Pancreas (tissue), 10 donors: ENCODE measurements at regions not wholly inside any gene's neighbourhood (a gene's known extent, or its start where the extent isn't known, plus 50 kb on each side); places are given as distances from the start of the nearest gene placed in this dataset.

Experiments used
- ATAC-seq, 4 donors: fragments of 200-7000 bp; cut with Tn5 transposase; one replicate each; pipeline versions ENCODE4 v1.8.0 to v1.9.1; 2020; ENCODE audit warnings: mild to moderate bottlenecking in 4 of 4, moderate library complexity in 4 of 4
- DNase-seq, 6 donors: peaks; one replicate each; pipeline ENCODE4 v3.0.0-alpha.2; 2020
- FAIRE-seq: peaks from 2 replicates; lab custom pipeline; 2012; peaks lifted over from hg19 to GRCh38; lab: Jason Lieb, UNC
- H3K27ac ChIP-seq, 4 donors: fragments of 200-600 bp; sonication (generic); 1 replicate in 3 of 4; 2 replicates in 1 of 4; pipeline versions ENCODE4 v1.5.0 to v1.8.0; 2020
- H3K27me3 ChIP-seq, 4 donors: fragments of 200-600 bp; one replicate each; pipeline ENCODE4 v1.8.0; 2021
- H3K36me3 ChIP-seq, 3 donors: fragments of 200-600 bp; sonication (generic) in 1 of 3; one replicate each; pipeline versions ENCODE4 v1.5.0 to v1.8.0; 2020 to 2021
- H3K4me1 ChIP-seq, 3 donors: fragments of 200-600 bp; one replicate each; pipeline ENCODE4 v1.8.0; 2021
- H3K4me3 ChIP-seq, 4 donors: fragments of 200-600 bp; sonication (generic) in 2 of 4; one replicate each; pipeline versions ENCODE4 v1.5.0 to v1.8.0; 2020 to 2021
- H3K9me3 ChIP-seq, 4 donors: fragments of 200-600 bp; one replicate each; pipeline ENCODE4 v1.8.0; 2021
- WGBS, 2 donors: extraction: QIAGEN DNeasy Blood & Tissue Kit; methylation state at CpG; one replicate each; pipeline ENCODE4 v1.1.7; 2013; 5-methylcytosine and 5-hydroxymethylcytosine counted together
- intact Hi-C, 3 donors: fragments of 100-400 bp; cut with DNase I; formaldehyde crosslinking; loops; one replicate each; pipeline versions ENCODE4 v1.11.1 to v1.14.2; 2022
- TF ChIP-seq, protein P1 (sequence below), 4 donors: fragments of 200-600 bp; sonication (generic) in 3 of 4; IDR thresholded peaks; one replicate each; pipeline versions ENCODE4 v1.5.0 to v1.8.0; 2021; ENCODE audit warnings: antibody characterized with exemption in 4 of 4
- donor health status: healthy with polysubstance abuse.
- donor health status: DM: no; HTN: no; CAD: no; lungs with moderate emphysema.
- donor health status: DM: no; HTN: no; CAD: no.
- donor health status: control.
- donor health status: control.
- donor health status: Bipolar disorder and iron deficiency.
- donor health status: DM: yes; HTN: yes; CAD: no.
- donor health status: DM: no; HTN: no; CAD: no.
- donor health status: DM: no; HTN: no; CAD: no.
- donor health status: DM: yes; HTN: yes; CAD: no.

DNA sequence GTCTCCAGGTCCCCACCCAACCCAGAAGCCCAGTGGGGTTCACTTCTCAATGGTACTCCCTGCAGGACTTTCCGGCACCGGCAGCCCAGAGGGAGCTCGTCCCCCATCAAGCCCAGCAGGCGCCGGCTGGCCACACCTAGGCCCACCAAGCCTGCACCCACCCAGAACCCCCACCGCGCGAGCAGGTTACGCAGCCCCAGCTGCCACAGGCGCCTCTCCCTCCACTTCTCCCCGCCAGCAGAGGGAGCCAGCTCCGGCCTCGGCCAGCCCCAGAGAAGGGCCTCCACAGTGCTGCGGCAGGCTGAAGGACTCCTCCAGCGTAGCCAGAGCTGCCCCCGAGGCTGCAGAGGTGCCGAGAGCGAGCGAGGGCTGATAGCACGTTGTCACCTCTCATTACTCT is 722.3 kb downstream of the PLA2G4A start:
- no peaks in the 10 kb centered on the region for H3K36me3 ChIP-seq
- H3K4me1 ChIP-seq = no peaks in the 10 kb centered on the region
- H3K4me3 ChIP-seq = no peak overlapping the region
- DNase-seq (peak in 2 of 6 donors; percentile 12 to 50), ATAC-seq (no peak), FAIRE-seq (no peak)
- TF ChIP-seq, protein P1, sequence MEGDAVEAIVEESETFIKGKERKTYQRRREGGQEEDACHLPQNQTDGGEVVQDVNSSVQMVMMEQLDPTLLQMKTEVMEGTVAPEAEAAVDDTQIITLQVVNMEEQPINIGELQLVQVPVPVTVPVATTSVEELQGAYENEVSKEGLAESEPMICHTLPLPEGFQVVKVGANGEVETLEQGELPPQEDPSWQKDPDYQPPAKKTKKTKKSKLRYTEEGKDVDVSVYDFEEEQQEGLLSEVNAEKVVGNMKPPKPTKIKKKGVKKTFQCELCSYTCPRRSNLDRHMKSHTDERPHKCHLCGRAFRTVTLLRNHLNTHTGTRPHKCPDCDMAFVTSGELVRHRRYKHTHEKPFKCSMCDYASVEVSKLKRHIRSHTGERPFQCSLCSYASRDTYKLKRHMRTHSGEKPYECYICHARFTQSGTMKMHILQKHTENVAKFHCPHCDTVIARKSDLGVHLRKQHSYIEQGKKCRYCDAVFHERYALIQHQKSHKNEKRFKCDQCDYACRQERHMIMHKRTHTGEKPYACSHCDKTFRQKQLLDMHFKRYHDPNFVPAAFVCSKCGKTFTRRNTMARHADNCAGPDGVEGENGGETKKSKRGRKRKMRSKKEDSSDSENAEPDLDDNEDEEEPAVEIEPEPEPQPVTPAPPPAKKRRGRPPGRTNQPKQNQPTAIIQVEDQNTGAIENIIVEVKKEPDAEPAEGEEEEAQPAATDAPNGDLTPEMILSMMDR (IDR thresholded peaks at IDR 0.05) = no peak
- no peaks in the 10 kb centered on the region for H3K27me3 ChIP-seq
- intact Hi-C loops = no loop called here
- H3K9me3 ChIP-seq = no peaks in the 10 kb centered on the region
- no peak overlapping the region for H3K27ac ChIP-seq
- 90 to 95% methylated on average over 20 of the region's 20 CpGs for WGBS, 2 donors

DNA sequence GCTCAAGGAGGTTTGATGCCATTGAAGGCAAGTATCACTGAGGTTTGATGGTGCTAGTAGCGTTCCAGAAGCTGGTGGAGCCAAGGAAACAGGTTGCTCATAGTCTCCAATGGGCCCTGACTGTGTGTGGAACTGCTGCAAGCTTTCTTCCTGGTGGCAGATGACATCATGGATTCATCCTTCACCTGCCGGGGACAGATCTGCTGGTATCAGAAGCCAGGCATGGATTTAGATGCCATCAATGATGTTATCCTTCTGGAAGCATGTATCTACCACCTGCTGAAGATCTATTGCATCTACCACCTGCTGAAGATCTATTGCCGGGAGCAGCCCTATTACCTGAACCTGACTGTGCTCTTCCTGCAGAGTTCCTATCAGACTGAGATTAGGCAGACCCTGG is 734.4 kb downstream of the PLA2G4A start:
- H3K36me3 ChIP-seq = no peaks in the 10 kb centered on the region
- no peaks in the 10 kb centered on the region for H3K4me1 ChIP-seq
- intact Hi-C loops = no loop called here
- TF ChIP-seq, protein P1 (IDR thresholded peaks at IDR 0.05) = no peak
- no peak overlapping the region for H3K4me3 ChIP-seq
- WGBS, 2 donors = 60 to 69% methylated on average over 3 of the region's 3 CpGs
- ATAC-seq = no peak
- no peak for DNase-seq
- H3K9me3 ChIP-seq = no peaks in the 10 kb centered on the region
- peaks cover 0 to 2% (median 0%) of the 10 kb centered on the region in 4 donors for H3K27me3 ChIP-seq
- no peak overlapping the region for H3K27ac ChIP-seq
- FAIRE-seq = no peak

DNA sequence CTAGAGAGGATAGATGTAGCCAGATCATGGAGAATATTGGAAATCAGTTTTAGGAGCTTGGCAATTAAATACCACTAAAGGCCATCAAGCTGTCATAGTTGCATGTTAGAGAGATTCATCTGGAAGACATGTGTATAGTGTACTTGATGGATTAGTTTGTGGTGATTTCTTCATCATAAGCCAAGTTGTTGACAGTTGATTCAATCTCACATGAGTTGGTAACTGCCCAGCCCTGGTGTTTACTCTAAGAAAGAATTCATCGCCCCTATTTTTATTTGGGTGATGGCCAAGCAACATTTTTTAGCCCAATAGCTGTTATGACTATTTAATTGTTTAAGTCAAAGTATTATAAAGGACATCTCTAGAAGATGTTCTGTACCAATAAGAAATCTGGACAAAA is 737.6 kb downstream of the PLA2G4A start:
- no peaks in the 10 kb centered on the region for H3K4me1 ChIP-seq
- no peak overlapping the region for H3K27ac ChIP-seq
- no peak for ATAC-seq
- no peaks in the 10 kb centered on the region for H3K36me3 ChIP-seq
- TF ChIP-seq, protein P1 (IDR thresholded peaks at IDR 0.05) = no peak
- H3K4me3 ChIP-seq = no peak overlapping the region
- intact Hi-C loops = no loop called here
- peaks cover 0 to 2% (median 0%) of the 10 kb centered on the region in 4 donors for H3K27me3 ChIP-seq
- no peak for DNase-seq
- no peaks in the 10 kb centered on the region for H3K9me3 ChIP-seq
- no peak for FAIRE-seq
- 58 to 70% methylated on average over 1 of the region's 1 CpG for WGBS, 2 donors

DNA sequence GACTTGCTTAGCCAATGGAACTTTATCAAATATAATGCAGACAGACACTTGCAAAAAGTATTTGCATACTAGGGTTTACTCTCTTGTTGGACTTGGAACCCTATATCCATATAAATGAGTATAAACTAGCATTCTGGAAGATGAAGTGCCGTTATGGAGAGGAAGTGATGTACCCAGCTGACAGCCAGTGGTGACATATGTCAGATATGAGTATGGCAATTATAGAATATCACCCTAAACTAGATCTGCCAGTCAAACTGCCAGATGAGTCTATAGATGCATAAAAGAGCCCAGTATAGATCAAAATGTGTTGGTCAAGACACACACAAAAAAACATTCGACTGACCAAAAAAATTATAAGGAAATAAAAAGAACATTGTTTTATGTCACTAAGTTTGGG is 739.3 kb downstream of the PLA2G4A start:
- DNase-seq (no peak), FAIRE-seq (no peak), ATAC-seq (no peak)
- Histone ChIP-seq H3K9me3 (no peaks in the 10 kb centered on the region), H3K27ac (no peak overlapping the region), H3K36me3 (no peaks in the 10 kb centered on the region), H3K27me3 (peaks cover 0 to 2% (median 0%) of the 10 kb centered on the region in 4 donors), H3K4me1 (no peaks in the 10 kb centered on the region), H3K4me3 (no peak overlapping the region)
- TF ChIP-seq, protein P1 (IDR thresholded peaks at IDR 0.05) = no peak
- 40 to 55% methylated on average over 2 of the region's 2 CpGs for WGBS, 2 donors
- intact Hi-C loops = no loop called here

DNA sequence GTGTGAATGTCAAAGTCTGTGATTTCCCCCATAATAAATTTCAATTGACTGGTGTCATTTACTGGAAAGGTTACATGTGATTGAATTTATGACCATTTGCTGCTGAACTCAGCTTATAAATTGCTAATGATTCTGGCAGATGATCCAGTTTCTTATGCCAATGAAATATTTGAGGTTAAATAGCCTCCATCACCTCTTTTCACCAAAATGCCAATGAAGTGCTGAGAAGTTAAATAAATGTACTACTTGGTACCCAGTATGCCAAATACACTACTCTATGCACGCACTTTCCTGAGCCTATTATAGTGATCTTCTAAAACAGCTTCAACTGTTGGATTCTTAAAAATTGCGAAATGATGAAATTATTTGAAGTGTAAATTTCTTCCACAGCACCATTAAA is 741.4 kb downstream of the PLA2G4A start:
- intact Hi-C loops = no loop called here
- H3K4me1 ChIP-seq = no peaks in the 10 kb centered on the region
- no peaks in the 10 kb centered on the region for H3K36me3 ChIP-seq
- H3K4me3 ChIP-seq = no peak overlapping the region
- H3K27me3 ChIP-seq = peaks cover 0 to under 1% (median 0%) of the 10 kb centered on the region in 4 donors
- no peak overlapping the region for H3K27ac ChIP-seq
- FAIRE-seq (no peak), ATAC-seq (no peak), DNase-seq (no peak)
- no peaks in the 10 kb centered on the region for H3K9me3 ChIP-seq
- WGBS, 2 donors = 80 to 90% methylated on average over 2 of the region's 2 CpGs
- TF ChIP-seq, protein P1 (IDR thresholded peaks at IDR 0.05) = no peak
